ENCODE measurements at regions not wholly inside any gene's neighbourhood (a gene's known extent, or its start where the extent isn't known, plus 50 kb on each side); places are given as distances from the start of the nearest gene placed in this dataset.

- no peak for TF ChIP-seq CTCF (conservative IDR thresholded peaks at IDR 0.05 in 1 of 2, IDR thresholded peaks at IDR 0.05 in 1 of 2; ENCODE audit: low read depth in 1 of 2, low read length in 2 of 2)
- no peak for TF ChIP-seq EZH2 (IDR thresholded peaks at IDR 0.05; ENCODE audit: low read length, missing control alignments)
Measured at GRCh38 chr16:5895976-5896375, 798.4 kb upstream of the EEF2KMT start.

All from fibroblast of lung (primary cell).